ENCODE measurements at regions not wholly inside any gene's neighbourhood (a gene's known extent, or its start where the extent isn't known, plus 50 kb on each side); places are given as distances from the start of the nearest gene placed in this dataset.

- H3K4me3 ChIP-seq (ENCODE audit: low read length) = no peak overlapping the region
- TF ChIP-seq, protein P1, sequence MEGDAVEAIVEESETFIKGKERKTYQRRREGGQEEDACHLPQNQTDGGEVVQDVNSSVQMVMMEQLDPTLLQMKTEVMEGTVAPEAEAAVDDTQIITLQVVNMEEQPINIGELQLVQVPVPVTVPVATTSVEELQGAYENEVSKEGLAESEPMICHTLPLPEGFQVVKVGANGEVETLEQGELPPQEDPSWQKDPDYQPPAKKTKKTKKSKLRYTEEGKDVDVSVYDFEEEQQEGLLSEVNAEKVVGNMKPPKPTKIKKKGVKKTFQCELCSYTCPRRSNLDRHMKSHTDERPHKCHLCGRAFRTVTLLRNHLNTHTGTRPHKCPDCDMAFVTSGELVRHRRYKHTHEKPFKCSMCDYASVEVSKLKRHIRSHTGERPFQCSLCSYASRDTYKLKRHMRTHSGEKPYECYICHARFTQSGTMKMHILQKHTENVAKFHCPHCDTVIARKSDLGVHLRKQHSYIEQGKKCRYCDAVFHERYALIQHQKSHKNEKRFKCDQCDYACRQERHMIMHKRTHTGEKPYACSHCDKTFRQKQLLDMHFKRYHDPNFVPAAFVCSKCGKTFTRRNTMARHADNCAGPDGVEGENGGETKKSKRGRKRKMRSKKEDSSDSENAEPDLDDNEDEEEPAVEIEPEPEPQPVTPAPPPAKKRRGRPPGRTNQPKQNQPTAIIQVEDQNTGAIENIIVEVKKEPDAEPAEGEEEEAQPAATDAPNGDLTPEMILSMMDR (conservative IDR thresholded peaks at IDR 0.05; ENCODE audit: low read depth, low read length) = no peak
- DNase-seq (ENCODE audit: low read depth) = no peak
These were observed 606.2 kb upstream of the NXPH2 start for GRCh38 chr2:139386401-139386800.

DNA sequence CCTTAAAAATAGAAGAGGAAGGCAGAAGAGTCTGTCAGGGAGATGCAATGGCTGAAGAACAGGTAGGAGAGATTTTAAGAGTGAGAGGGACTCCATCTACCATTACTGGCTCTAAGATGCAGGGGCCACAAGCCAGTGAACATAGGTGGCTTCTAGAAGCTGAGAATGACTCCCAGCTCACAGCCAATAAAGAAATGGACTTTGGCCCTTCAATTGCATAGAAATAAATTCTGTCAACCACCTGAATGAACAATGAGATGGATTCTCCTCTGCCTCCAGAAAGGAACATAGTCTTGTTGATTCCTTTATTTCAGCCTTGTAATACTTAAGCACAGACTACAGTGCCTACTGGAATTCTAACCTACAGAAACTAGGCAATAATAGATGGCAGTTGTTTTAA lies 603.3 kb upstream of the NXPH2 start:
- H3K4me3 ChIP-seq (ENCODE audit: low read length) = no peak overlapping the region
- TF ChIP-seq, protein P1 (conservative IDR thresholded peaks at IDR 0.05; ENCODE audit: low read depth, low read length) = no peak
- no peak for DNase-seq (ENCODE audit: low read depth)

GRCh38 chr2:139380051-139380450 lies 599.9 kb upstream of the NXPH2 start:
- TF ChIP-seq, protein P1 (conservative IDR thresholded peaks at IDR 0.05; ENCODE audit: low read depth, low read length) = no peak
- no peak overlapping the region for H3K4me3 ChIP-seq (ENCODE audit: low read length)
- DNase-seq (ENCODE audit: low read depth) = no peak

DNA sequence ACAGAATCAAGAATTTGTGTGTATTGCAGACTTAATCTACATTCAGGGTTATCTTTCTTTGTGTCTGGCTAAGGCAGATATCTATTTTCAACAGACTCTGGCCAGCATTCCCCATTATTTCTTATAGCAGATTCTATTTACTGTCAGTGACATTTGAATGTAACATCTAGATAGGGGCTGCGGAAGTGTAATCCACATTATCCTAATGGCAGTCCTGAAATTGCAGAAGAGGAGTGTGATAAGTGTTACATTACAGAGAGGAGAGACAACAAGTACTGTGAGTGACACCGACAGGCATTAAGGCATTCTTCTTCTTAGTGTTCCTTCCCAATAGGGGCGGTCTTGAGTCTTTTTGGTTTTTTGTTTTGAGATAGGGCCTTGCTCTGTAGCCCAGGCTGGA lies 598.2 kb upstream of the NXPH2 start:
- no peak for DNase-seq (ENCODE audit: low read depth)
- TF ChIP-seq, protein P1 (conservative IDR thresholded peaks at IDR 0.05; ENCODE audit: low read depth, low read length) = no peak

DNA sequence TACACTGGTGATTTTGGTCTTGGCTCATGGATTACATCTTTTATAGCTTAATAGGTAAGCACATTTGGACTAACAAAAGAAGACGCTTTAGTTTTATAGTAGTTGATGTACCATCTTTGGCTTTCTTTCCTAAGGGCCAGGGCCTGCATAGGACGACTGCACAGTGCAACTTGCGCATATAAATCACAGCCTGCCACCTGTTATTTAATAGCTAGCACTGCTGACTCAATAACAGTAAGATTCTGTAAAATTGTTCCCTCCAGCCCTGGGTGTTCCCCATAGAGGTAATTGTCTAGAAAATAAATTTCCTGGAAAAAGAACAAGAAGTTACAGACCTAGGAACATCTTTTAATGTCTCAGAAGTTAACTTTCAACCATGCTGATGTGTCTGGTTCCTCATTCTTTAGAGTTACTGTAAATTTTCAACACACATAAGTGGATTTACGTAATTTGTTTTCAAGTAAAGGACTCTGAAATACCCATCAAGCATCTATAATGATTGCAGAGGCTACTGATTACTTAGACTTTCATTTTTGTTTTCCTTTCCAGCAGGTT lies 594.2 kb upstream of the NXPH2 start:
- no peak for DNase-seq (ENCODE audit: low read depth)
- TF ChIP-seq, protein P1 (conservative IDR thresholded peaks at IDR 0.05; ENCODE audit: low read depth, low read length) = no peak
- no peak overlapping the region for H3K4me3 ChIP-seq (ENCODE audit: low read length)

More for the DNA sequence above, 598.2 kb upstream of the NXPH2 start:
- no peak overlapping the region for H3K4me3 ChIP-seq (ENCODE audit: low read length)

GRCh38 chr2:139369423-139370409 lies 589.5 kb upstream of the NXPH2 start:
- TF ChIP-seq, protein P1 (conservative IDR thresholded peaks at IDR 0.05; ENCODE audit: low read depth, low read length) = no peak
- no peak for DNase-seq (ENCODE audit: low read depth)
- H3K4me3 ChIP-seq (ENCODE audit: low read length) = no peak overlapping the region

Measured in retinal pigment epithelial cell (primary cell).